ENCODE measurements at regions not wholly inside any gene's neighbourhood (a gene's known extent, or its start where the extent isn't known, plus 50 kb on each side); places are given as distances from the start of the nearest gene placed in this dataset.

DNA sequence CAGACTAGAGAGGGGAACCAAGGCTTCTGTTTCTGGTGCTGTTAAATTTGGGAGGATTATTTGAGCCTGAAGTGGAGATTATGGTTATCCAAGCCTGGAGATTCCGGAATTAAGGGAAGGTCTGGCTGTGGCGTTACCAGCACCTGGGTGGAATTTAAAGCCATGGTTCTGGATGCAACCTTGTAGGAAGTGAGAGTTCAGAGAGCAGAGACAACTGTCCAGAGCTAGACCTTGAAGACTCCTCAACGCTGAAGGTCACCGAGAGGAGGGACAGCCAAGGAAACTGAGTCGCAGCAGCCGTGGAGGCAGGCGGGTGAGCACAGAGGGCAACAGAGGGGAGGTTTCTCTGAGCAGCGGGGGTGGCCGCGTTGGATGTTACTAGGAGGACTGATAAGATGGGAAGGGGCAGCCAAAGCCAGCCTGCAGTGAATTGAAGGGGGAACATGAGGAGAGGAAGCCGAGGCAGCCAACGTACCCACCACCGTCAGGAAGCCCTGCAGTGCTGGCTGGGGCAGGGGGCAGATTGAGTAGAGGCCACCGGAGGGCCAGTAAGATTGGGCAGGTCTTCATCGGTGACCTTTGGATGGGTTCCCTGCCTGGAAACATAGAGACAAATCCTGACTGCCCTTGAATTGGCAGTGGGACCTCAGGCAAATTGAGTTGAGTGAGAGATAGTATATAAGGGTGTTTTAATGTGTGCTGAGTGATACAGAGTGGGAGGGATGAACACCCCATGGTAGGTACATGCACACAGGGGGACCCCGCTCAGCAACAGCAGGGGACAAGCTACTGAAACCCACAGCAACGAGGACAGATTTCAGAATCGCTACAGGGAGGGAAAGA is 90.3 kb downstream of the SNX5 start:
- no peak overlapping the region for H3K4me3 ChIP-seq (ENCODE audit: low read depth, low read length)
- TF ChIP-seq, protein P1, sequence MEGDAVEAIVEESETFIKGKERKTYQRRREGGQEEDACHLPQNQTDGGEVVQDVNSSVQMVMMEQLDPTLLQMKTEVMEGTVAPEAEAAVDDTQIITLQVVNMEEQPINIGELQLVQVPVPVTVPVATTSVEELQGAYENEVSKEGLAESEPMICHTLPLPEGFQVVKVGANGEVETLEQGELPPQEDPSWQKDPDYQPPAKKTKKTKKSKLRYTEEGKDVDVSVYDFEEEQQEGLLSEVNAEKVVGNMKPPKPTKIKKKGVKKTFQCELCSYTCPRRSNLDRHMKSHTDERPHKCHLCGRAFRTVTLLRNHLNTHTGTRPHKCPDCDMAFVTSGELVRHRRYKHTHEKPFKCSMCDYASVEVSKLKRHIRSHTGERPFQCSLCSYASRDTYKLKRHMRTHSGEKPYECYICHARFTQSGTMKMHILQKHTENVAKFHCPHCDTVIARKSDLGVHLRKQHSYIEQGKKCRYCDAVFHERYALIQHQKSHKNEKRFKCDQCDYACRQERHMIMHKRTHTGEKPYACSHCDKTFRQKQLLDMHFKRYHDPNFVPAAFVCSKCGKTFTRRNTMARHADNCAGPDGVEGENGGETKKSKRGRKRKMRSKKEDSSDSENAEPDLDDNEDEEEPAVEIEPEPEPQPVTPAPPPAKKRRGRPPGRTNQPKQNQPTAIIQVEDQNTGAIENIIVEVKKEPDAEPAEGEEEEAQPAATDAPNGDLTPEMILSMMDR (IDR thresholded peaks at IDR 0.05; ENCODE audit: low read depth, low read length), result no peak

DNA sequence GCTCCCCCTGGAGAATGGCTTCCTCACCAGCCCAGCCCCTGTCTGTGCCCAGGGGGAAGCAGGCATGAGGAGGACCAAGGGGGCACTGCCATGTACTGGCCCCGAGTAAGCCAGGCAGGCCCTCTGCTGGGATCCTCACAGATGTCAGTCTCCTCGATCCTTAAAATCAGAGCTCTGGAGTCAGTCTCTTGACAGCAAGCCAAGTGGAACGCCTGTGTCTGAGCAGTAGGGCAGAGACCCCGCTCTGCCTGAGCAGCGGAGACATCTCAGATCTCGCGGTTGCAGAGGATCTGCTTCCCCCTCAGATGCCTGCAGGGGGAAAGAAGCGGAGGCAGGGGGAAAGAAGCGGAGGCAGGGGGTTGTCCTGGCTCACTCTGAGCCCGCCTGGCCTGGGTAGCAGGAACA is 92.6 kb downstream of the SNX5 start:
- TF ChIP-seq, protein P1 (IDR thresholded peaks at IDR 0.05; ENCODE audit: low read depth, low read length), result no peak
- no peak overlapping the region for H3K4me3 ChIP-seq (ENCODE audit: low read depth, low read length)

DNA sequence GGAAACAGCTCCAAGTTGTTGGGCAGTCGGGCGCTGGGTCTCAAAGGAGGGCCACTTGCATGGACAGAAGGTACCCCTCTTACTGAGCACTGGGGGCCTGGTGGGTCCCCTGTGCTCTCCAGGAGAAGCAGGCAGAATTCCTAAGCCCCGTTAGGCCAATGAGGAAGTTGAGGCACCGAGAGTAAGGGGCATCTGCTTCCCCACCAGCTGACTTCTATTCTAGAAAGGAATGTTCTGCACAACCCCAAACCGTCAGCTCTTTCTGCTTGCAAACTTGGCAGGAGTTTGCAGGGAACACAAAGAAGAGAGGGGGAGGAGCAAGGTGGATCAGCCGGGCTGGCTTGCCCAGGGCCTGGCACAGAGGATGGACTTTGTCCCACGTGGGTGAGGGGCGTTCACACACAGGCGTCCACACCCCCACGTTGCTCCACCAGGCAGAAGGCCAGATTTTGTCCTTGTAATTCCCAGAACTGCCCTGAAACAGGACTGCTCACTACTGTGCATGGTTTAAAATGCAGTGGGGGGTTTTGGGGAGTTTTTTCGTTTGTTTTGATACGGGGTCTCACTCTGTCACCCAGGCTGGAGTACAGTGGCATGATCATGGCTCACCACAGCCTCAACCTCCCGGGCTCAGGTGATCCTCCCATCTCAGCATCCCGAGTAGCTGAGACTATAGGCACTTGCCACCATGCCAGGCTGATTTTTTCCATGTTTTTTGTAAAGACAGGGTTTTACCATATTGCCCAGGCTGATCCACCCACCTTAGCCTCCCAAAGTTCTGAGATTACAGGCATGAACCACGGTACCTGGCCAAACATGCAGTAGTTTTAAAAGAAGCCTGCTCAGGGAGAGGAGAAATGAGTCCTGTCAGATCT is 93.3 kb downstream of the SNX5 start:
- TF ChIP-seq, protein P1 (IDR thresholded peaks at IDR 0.05; ENCODE audit: low read depth, low read length), result no peak
- no peak overlapping the region for H3K4me3 ChIP-seq (ENCODE audit: low read depth, low read length)

DNA sequence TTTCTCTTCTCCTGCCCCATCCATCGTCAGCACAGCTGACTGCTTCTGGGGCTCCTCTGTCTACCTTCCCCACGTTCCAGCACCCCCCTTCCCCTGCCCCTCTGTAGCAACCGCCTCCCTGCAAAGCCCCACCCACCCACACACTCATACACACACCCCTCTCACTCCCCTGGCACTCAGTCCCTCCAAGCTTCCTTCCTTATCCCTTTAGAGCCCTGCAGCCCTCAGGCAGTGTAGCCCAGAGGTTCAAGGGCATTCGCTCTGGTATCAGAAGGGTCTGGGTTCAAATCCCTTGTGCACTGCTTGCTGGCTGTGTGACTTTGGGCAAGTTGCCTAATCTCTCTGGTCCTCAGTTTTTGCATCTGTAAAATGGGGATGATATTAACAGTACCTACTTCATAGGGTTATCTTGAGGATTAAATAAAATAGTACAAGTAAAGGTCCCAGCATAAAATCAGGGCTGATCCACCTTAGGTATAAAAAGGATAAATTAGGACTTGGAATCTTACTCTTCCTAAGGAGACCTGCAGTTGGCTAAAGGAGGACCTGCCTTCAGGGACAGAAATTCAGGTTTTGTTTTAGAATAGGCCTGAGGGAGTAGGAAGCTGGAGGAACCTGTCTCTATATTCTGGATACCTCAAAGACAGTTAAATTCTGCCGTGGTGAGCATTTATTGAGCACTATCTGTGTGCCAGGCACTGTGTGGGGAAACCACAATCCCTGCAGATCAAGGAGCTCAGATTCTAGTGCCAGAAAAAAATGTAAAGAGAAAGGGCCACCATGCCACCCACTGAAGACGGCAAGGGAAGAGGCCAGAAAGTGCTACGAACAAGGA is 94.1 kb downstream of the SNX5 start:
- H3K4me3 ChIP-seq (ENCODE audit: low read depth, low read length), result no peak overlapping the region
- TF ChIP-seq, protein P1 (IDR thresholded peaks at IDR 0.05; ENCODE audit: low read depth, low read length), result no peak

DNA sequence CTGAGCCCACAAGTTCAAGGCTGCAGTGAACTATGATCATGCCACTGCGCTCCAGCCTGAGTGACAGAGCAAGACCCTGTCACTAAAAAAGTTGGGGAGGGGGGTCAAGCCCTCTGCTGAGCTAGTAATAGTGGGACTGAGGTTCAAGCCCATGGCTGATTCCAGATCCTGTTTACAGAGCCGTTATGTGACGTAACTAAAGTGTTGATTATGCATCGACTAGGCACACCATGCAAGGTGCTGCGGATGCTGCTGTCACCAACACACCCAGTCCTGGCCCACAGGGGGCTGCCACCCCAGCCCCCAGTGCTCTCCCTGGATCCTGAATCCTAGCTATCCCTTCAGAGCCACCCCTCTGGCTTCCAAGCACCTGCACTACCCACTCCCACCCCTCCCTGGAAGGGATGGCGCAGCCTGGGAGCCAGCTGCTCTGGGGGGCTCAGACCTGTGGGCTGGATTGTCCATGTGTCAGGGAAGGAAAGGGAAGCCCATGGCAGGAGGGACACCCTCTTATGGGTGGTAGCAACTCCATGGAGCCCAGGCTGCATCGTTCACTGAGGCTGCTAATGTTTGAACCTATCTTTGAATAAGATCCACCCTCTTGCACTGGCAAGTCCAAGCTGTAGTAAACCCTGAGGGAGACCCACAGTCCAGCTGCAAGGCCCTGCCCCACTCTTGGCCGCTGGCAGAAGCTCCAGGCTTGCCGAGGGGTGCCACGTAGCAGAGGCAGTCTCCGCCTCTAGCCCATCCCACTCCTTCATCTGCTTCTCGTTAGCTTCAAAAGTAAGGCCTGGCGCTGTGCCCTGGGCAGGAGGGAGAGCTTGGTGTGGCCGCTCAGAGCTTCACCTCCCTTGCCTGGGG is 95.0 kb downstream of the SNX5 start:
- TF ChIP-seq, protein P1 (IDR thresholded peaks at IDR 0.05; ENCODE audit: low read depth, low read length), result no peak
- no peak overlapping the region for H3K4me3 ChIP-seq (ENCODE audit: low read depth, low read length)

DNA sequence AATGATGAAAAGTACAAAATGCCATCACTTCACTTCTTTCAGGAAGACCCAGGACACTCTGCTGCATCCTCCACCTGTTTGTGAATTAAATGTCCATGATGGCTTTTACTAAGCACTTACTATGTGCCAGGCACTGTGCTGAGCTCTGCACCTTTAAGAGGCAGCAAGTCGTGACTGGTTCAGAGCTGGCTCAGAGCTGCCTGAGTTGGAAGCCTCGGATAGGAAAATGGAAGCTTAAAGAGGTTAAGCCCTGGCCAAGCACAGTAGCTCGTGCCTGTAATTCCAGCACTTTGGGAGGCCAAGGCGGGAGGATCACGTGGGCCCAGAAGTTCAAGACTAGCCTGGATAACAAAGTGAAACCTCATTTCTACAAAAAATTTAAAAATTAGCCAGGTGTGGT is 95.6 kb downstream of the SNX5 start:
- TF ChIP-seq, protein P1 (IDR thresholded peaks at IDR 0.05; ENCODE audit: low read depth, low read length), result no peak
- H3K4me3 ChIP-seq (ENCODE audit: low read depth, low read length), result no peak overlapping the region
